K562 (cell line): ENCODE measurements at regions not wholly inside any gene's neighbourhood (a gene's known extent, or its start where the extent isn't known, plus 50 kb on each side); places are given as distances from the start of the nearest gene placed in this dataset.

ENCODE experiments used
- ATAC-seq: fragments of 200-7000 bp; cut with Tn5 transposase; 3 replicates; pipeline ENCODE4 v1.9.1; 2020; ENCODE audit warnings: moderate library complexity
- BruUV-seq: library from RNA; stranded (reverse); fragments of 400-500 nt; replicated peaks from 2 replicates; lab custom pipeline; 2021; lab: Mats Ljungman, UMichigan
- CTCF ChIA-PET: fragments of 300-600 bp; formaldehyde crosslinking; extraction: SDS; loops from one replicate; lab custom pipeline; 2021; ENCODE audit warnings: low intra/inter-chr PET ratio; lab: Yijun Ruan, JAX
- POLR2A ChIA-PET: fragments of 300-600, 350-650 bp; sonication (Branson Sonifier 250); formaldehyde crosslinking; extraction: SDS; loops from one replicate; lab custom pipeline; 2021; ENCODE audit warnings: antibody characterized with exemption, inconsistent platforms; lab: Yijun Ruan, JAX
- DNase-seq, 4 experiments: peaks; one replicate each; pipeline versions ENCODE4 v3.0.0 to v3.0.0-alpha.2; 2011 to 2018; ENCODE audit warnings: low spot score in 3 of 4, mixed read lengths in 3 of 4; ENCODE audit errors: extremely low read depth in 1 of 4
- FAIRE-seq: peaks from 2 replicates; lab custom pipeline; 2011; peaks lifted over from hg19 to GRCh38; lab: Jason Lieb, UNC
- H2AFZ ChIP-seq: 2 replicates; pipeline ENCODE4 v1.6.0; 2011; ENCODE audit warnings: low read depth, low read length, control low read depth, inconsistent platforms
- H3K27ac ChIP-seq: fragments of 200-600 bp; 3 replicates; pipeline ENCODE4 v1.8.0; 2011; ENCODE audit warnings: low read depth, mild to moderate bottlenecking, control low read depth, inconsistent platforms, low read length, moderate library complexity, mixed read lengths; ENCODE audit errors: extremely low read depth
- H3K27me3 ChIP-seq, 2 experiments: fragments of 300-600 bp in 1 of 2; 2 replicates in 1 of 2; 3 replicates in 1 of 2; pipeline versions ENCODE4 v1.6.0 to v1.8.0; 2011; ENCODE audit warnings: inconsistent platforms in 2 of 2, low read length in 2 of 2, mild to moderate bottlenecking in 1 of 2, mixed read lengths in 1 of 2, moderate library complexity in 1 of 2; ENCODE audit not compliant: control insufficient read depth in 2 of 2, insufficient read depth in 2 of 2
- H3K36me3 ChIP-seq: fragments of 300-600 bp; 3 replicates; pipeline ENCODE4 v1.8.0; 2011; ENCODE audit warnings: mild to moderate bottlenecking, low read length, inconsistent platforms; ENCODE audit not compliant: control insufficient read depth, insufficient read depth
- H3K4me1 ChIP-seq, 2 experiments: fragments of 200-600 bp in 1 of 2; replicated peaks in 1 of 2; 2 replicates in 1 of 2; 3 replicates in 1 of 2; pipeline versions ENCODE4 v1.5.1 to v1.8.0; 2011; ENCODE audit warnings: inconsistent platforms in 2 of 2, low read length in 2 of 2, mild to moderate bottlenecking in 1 of 2, mixed read lengths in 1 of 2, moderate library complexity in 1 of 2; ENCODE audit not compliant: control insufficient read depth in 2 of 2, insufficient read depth in 2 of 2
- H3K4me2 ChIP-seq: 2 replicates; pipeline ENCODE4 v1.6.1; 2011; ENCODE audit warnings: low read length, control low read depth, inconsistent platforms, mixed read lengths; ENCODE audit not compliant: insufficient read depth
- H3K4me3 ChIP-seq: fragments of 200-600 bp; sonication (generic), shearing (Covaris generic); 2 replicates; pipeline ENCODE4 v1.5.1; 2016; ENCODE audit warnings: control low read depth, inconsistent platforms
- H3K79me2 ChIP-seq: fragments of 200-600 bp; 3 replicates; pipeline ENCODE4 v1.8.0; 2011; ENCODE audit warnings: low read length, inconsistent platforms; ENCODE audit not compliant: control insufficient read depth, insufficient read depth
- H3K9ac ChIP-seq, 2 experiments: 2 replicates each; pipeline versions ENCODE4 v1.6.0 to v1.6.1; 2011; ENCODE audit warnings: low read depth in 2 of 2, low read length in 2 of 2, control low read depth in 1 of 2, inconsistent platforms in 1 of 2, mild to moderate bottlenecking in 1 of 2, mixed read lengths in 1 of 2; ENCODE audit not compliant: insufficient read depth in 1 of 2
- H3K9me1 ChIP-seq: one replicate; pipeline ENCODE4 v1.6.0; 2011; ENCODE audit warnings: inconsistent platforms, mild to moderate bottlenecking, low read length, moderate library complexity; ENCODE audit not compliant: control insufficient read depth, insufficient read depth
- H3K9me3 ChIP-seq: replicated peaks from 2 replicates; pipeline ENCODE4 v1.5.1; 2011; ENCODE audit warnings: low read depth, low read length, inconsistent platforms; ENCODE audit not compliant: control insufficient read depth, insufficient read depth
- H4K20me1 ChIP-seq: replicated peaks from 2 replicates; pipeline ENCODE4 v1.6.1; 2011; ENCODE audit warnings: low read length, inconsistent platforms, mixed read lengths; ENCODE audit not compliant: control insufficient read depth, insufficient read depth
- ATF4 ChIP-seq: fragments of 450-650 bp; formaldehyde crosslinking; IDR thresholded peaks from 2 replicates; pipeline ENCODE4 v1.4.0; 2022; ENCODE audit warnings: mild to moderate bottlenecking, moderate library complexity
- CBX3 ChIP-seq, 2 experiments: IDR thresholded peaks; 1 replicate in 1 of 2; 2 replicates in 1 of 2; pipeline ENCODE4 v1.6.1; 2012; ENCODE audit warnings: inconsistent platforms in 2 of 2, low read length in 2 of 2, borderline replicate concordance in 1 of 2, control low read depth in 1 of 2
- ETS2 ChIP-seq: IDR thresholded peaks from 2 replicates; pipeline ENCODE4 v1.6.1; 2016; ENCODE audit warnings: borderline replicate concordance, missing genetic modification characterization, mild to moderate bottlenecking, moderate library complexity, missing compliant biosample characterization; ENCODE audit not compliant: poor library complexity, severe bottlenecking
- FOSL1 ChIP-seq: fragments of 200-800 bp; sonication (Bioruptor generic); conservative IDR thresholded peaks from 2 replicates; pipeline ENCODE4 v1.6.1; 2016; ENCODE audit warnings: missing genetic modification characterization, missing compliant biosample characterization
- HDAC1 ChIP-seq, 2 experiments: fragments of 450-650 bp; IDR thresholded peaks; 2 replicates each; pipeline ENCODE4 v1.6.1; 2016 to 2017; ENCODE audit warnings: inconsistent platforms in 1 of 2, mild to moderate bottlenecking in 1 of 2, moderate library complexity in 1 of 2
- HDAC8 ChIP-seq: fragments of 450-650 bp; IDR thresholded peaks from 2 replicates; pipeline ENCODE4 v1.6.1; 2016; ENCODE audit warnings: mild to moderate bottlenecking, missing genetic modification characterization, moderate library complexity, missing compliant biosample characterization
- KLF13 ChIP-seq: fragments of 450-650 bp; IDR thresholded peaks from 2 replicates; pipeline ENCODE4 v1.6.1; 2016; ENCODE audit warnings: missing genetic modification characterization, low read depth, mild to moderate bottlenecking, missing compliant biosample characterization, moderate library complexity, borderline replicate concordance
- LEF1 ChIP-seq: fragments of 450-650 bp; IDR thresholded peaks from 2 replicates; pipeline ENCODE4 v1.6.1; 2016; ENCODE audit warnings: mild to moderate bottlenecking
- MAZ ChIP-seq, 2 experiments: fragments of 450-650 bp in 1 of 2; sonication (generic) in 1 of 2; formaldehyde crosslinking; IDR thresholded peaks in 1 of 2; conservative IDR thresholded peaks in 1 of 2; 2 replicates each; pipeline versions ENCODE4 v1.4.0 to v1.5.0; 2020; ENCODE audit warnings: mild to moderate bottlenecking in 1 of 2, missing genetic modification reagents in 1 of 2
- MEF2D ChIP-seq: conservative IDR thresholded peaks from 2 replicates; pipeline ENCODE4 v1.6.1; 2016; ENCODE audit warnings: low read depth, missing genetic modification characterization, missing compliant biosample characterization
- POLR3G ChIP-seq: IDR thresholded peaks from 2 replicates; pipeline ENCODE4 v1.6.1; 2011; ENCODE audit not compliant: insufficient read length, insufficient replicate concordance; ENCODE audit errors: extremely low read depth
- POU5F1 ChIP-seq: fragments of 150-350 bp; IDR thresholded peaks from 2 replicates; pipeline ENCODE4 v1.6.1; 2014; ENCODE audit warnings: borderline replicate concordance, low read length, low read depth, mild to moderate bottlenecking; ENCODE audit not compliant: partially characterized antibody
- RAD21 ChIP-seq, 2 experiments: fragments of 250-450 bp in 1 of 2; fragments of 450-650 bp in 1 of 2; sonication (Bioruptor Pico) in 1 of 2; formaldehyde crosslinking in 1 of 2; IDR thresholded peaks in 1 of 2; conservative IDR thresholded peaks in 1 of 2; 2 replicates each; pipeline versions ENCODE4 v1.4.0 to v1.8.0; 2020 to 2022; ENCODE audit warnings: mild to moderate bottlenecking in 2 of 2, moderate library complexity in 1 of 2
- U2AF2 ChIP-seq: fragments of 200-400 bp; formaldehyde crosslinking; optimal IDR thresholded peaks from 2 replicates; pipeline ENCODE3; 2017; ENCODE audit warnings: low read depth, mild to moderate bottlenecking, low read length
- ZBTB17 ChIP-seq: fragments of 450-650 bp; formaldehyde crosslinking; IDR thresholded peaks from 2 replicates; pipeline ENCODE4 v1.4.0; 2020; ENCODE audit warnings: mild to moderate bottlenecking
- ZNF224 ChIP-seq: sonication (generic); formaldehyde crosslinking; IDR thresholded peaks from 2 replicates; pipeline ENCODE4 v1.8.0; 2022; ENCODE audit warnings: mild to moderate bottlenecking, missing genetic modification reagents
- ZNF589 ChIP-seq: fragments of 200-800 bp; sonication (Bioruptor generic); IDR thresholded peaks from 2 replicates; pipeline ENCODE4 v1.6.1; 2016; ENCODE audit warnings: low read depth, missing genetic modification characterization, missing compliant biosample characterization
- ZNF668 ChIP-seq: fragments of 250-450 bp; sonication (Bioruptor Pico); IDR thresholded peaks from 2 replicates; pipeline ENCODE4 v1.8.0; 2022; ENCODE audit warnings: mild to moderate bottlenecking, inconsistent platforms
- WGBS: fragments of 100-300 bp; shearing (Covaris generic); methylation state at CpG from one replicate; pipeline ENCODE4 v1.1.6; 2016; ENCODE audit warnings: low coverage, mixed read lengths; ENCODE audit not compliant: insufficient coverage; ENCODE audit errors: missing lambda C conversion rate; 5-methylcytosine and 5-hydroxymethylcytosine counted together
- in situ Hi-C: fragments of 300-500 bp; cut with MboI; formaldehyde crosslinking; loops from 4 replicates; pipeline ENCODE4 v1.15.0; 2018; ENCODE audit warnings: inconsistent platforms, mixed read lengths
- intact Hi-C: fragments of 100-400 bp; cut with micrococcal nuclease; formaldehyde crosslinking; loops from 2 replicates; pipeline ENCODE4 v1.14.2; 2022
- TF ChIP-seq, protein P1 (sequence below): sonication (generic); formaldehyde crosslinking; IDR thresholded peaks from 2 replicates; pipeline ENCODE4 v1.8.0; 2022; ENCODE audit warnings: missing genetic modification reagents, mild to moderate bottlenecking, moderate library complexity, borderline replicate concordance
- TF ChIP-seq, protein P2 (sequence below): fragments of 450-650 bp; IDR thresholded peaks from 2 replicates; pipeline ENCODE4 v1.7.0; 2016; ENCODE audit warnings: borderline replicate concordance

DNA sequence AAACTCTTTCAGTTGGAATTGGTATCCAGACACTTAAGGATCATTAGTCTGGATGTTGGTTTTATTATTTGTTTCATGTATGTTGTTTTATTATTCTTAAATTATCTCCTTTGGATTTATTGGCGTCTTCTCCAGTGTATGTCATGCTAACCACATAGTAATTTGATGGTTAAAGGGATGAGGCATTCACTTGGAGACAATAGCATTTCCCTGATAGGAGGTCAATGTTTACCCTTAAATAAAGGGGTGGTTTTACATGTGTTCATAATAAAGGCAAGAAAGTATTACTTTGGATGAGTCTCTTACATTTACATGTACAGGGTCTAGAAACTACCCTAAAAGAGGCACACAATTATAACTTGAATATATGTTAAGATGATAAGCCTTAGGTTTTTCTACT is 51.2 kb upstream of the RNF144B start:
- Histone ChIP-seq H3K9me3 (no peaks in the 10 kb centered on the region), H3K27me3 (peaks cover under 1 to 2% of the 10 kb centered on the region in 2 experiments; a peak in 1 of 5 replicates), H2AFZ (no peak overlapping the region), H3K4me2 (no peak overlapping the region), H3K79me2 (no peaks in the 10 kb centered on the region), H3K4me3 (no peak overlapping the region), H3K9me1 (no peaks in the 10 kb centered on the region), H3K9ac (no peak overlapping the region), H3K27ac (no peak overlapping the region), H4K20me1 (no peaks in the 10 kb centered on the region), H3K36me3 (no peaks in the 10 kb centered on the region), H3K4me1 (no peaks in the 10 kb centered on the region)
- no peak for ATAC-seq
- no peak for FAIRE-seq
- 0% methylated on average over 1 of the region's 1 CpG for WGBS
- BruUV-seq: no TSS peak
- ChIA-PET CTCF (no interaction called here), POLR2A (interaction anchor here (1.6 kb wide), 1 partner anchor 11 kb away, joined by 4 read pairs; no protein-coding TSS in a partner anchor)
- in situ Hi-C loops: no loop called here
- no peak for TF ChIP-seq LEF1
- TF ChIP-seq, protein P1, sequence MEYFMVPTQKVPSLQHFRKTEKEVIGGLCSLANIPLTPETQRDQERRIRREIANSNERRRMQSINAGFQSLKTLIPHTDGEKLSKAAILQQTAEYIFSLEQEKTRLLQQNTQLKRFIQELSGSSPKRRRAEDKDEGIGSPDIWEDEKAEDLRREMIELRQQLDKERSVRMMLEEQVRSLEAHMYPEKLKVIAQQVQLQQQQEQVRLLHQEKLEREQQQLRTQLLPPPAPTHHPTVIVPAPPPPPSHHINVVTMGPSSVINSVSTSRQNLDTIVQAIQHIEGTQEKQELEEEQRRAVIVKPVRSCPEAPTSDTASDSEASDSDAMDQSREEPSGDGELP (CRISPR knock-in tag): no peak
- TF ChIP-seq CBX3 (IDR thresholded peaks at IDR 0.05; ENCODE audit: borderline replicate concordance in 1 of 2, low read length in 2 of 2): no peak
- TF ChIP-seq, protein P2, sequence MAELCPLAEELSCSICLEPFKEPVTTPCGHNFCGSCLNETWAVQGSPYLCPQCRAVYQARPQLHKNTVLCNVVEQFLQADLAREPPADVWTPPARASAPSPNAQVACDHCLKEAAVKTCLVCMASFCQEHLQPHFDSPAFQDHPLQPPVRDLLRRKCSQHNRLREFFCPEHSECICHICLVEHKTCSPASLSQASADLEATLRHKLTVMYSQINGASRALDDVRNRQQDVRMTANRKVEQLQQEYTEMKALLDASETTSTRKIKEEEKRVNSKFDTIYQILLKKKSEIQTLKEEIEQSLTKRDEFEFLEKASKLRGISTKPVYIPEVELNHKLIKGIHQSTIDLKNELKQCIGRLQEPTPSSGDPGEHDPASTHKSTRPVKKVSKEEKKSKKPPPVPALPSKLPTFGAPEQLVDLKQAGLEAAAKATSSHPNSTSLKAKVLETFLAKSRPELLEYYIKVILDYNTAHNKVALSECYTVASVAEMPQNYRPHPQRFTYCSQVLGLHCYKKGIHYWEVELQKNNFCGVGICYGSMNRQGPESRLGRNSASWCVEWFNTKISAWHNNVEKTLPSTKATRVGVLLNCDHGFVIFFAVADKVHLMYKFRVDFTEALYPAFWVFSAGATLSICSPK: no peak
- no peak for TF ChIP-seq KLF13
- no peak for TF ChIP-seq U2AF2
- no peak for TF ChIP-seq ZNF224 (CRISPR knock-in tag)
- TF ChIP-seq ATF4: no peak
- TF ChIP-seq ZNF589 (CRISPR knock-in tag): no peak
- no peak for TF ChIP-seq HDAC1 (IDR thresholded peaks at IDR 0.05)
- TF ChIP-seq FOSL1: no peak
- TF ChIP-seq MEF2D (tag): no peak
- TF ChIP-seq HDAC8 (tag): no peak
- TF ChIP-seq ETS2 (tag): no peak
- no peak for TF ChIP-seq POLR3G
- TF ChIP-seq ZNF668 (CRISPR knock-in tag): no peak
- TF ChIP-seq ZBTB17 (CRISPR knock-in tag): no peak
- TF ChIP-seq POU5F1: no peak
- no peak for TF ChIP-seq MAZ (CRISPR knock-in tag; conservative IDR thresholded peaks at IDR 0.05 in 1 of 2, IDR thresholded peaks at IDR 0.05 in 1 of 2)
- no peak for TF ChIP-seq RAD21 (CRISPR knock-in tag; conservative IDR thresholded peaks at IDR 0.05 in 1 of 2, IDR thresholded peaks at IDR 0.05 in 1 of 2)
- TF ChIP-seq, all 486 proteins: peak for 0
- intact Hi-C loops: no loop called here
- DNase-seq: no peak
